ENCODE measurements at regions not wholly inside any gene's neighbourhood (a gene's known extent, or its start where the extent isn't known, plus 50 kb on each side); places are given as distances from the start of the nearest gene placed in this dataset.

DNA sequence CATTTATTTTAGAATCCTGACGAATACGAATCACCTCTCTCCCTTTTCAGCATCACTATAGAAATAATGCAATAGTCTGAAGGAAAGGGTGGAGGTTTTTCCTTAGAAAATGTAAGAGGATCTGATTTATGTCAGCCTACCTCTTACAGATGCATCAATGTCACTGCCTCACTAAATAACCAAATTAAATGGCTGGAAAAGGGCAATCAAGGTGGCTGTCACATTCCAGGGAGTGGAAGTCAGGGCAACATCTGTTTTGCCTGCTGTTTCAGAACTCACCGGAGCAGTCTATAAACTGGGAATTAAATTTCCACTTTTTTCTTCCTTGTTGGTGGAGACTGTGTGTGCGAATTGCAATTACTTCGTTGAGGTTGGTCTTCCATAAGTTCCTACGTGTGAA, 299.3 kb upstream of the PDZRN3 start:
- Histone ChIP-seq H3K27ac (ENCODE audit: low read length) (no peak overlapping the region), H3K36me3 (ENCODE audit: control insufficient read depth, insufficient read depth, low read length) (no peaks in the 10 kb centered on the region)
- no CpG with 5 or more reads among the region's 6 CpGs for WGBS (ENCODE audit: insufficient coverage, insufficient read length)

DNA sequence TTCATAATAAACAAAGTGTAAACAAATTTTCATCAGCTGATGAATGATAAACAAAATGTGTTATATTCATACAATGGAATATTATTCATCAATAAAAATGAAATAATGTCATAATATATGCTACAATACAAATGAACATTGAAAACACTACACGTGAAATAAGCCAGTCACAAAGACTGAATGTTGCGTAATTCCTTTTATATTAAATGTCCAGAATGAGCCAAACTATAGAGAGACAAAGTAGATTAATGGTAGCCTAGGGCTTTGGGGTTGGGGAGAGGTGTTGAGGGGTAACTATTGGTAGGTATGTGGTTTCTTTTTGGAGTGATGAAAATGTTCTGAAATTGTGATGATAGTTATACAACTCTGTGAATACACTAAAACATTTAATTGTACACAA, 292.9 kb upstream of the PDZRN3 start:
- no peaks in the 10 kb centered on the region for H3K36me3 ChIP-seq (ENCODE audit: control insufficient read depth, insufficient read depth, low read length)
- no peaks in the 10 kb centered on the region for H3K4me1 ChIP-seq (ENCODE audit: control insufficient read depth, insufficient read depth, low read length)
- H3K4me3 ChIP-seq (ENCODE audit: low read length), result no peak overlapping the region
- H3K27me3 ChIP-seq (ENCODE audit: control insufficient read depth, insufficient read depth, low read length), result no peaks in the 10 kb centered on the region
- no peak overlapping the region for H3K27ac ChIP-seq (ENCODE audit: low read length)
- H3K9me3 ChIP-seq (ENCODE audit: control insufficient read depth, insufficient read depth, low read length), result no peaks in the 10 kb centered on the region
- DNase-seq (ENCODE audit: low read depth, low spot score), result no peak
- no CpG with 5 or more reads among the region's 2 CpGs for WGBS (ENCODE audit: insufficient coverage, insufficient read length)

More for the DNA sequence above, 299.3 kb upstream of the PDZRN3 start:
- Histone ChIP-seq H3K27me3 (ENCODE audit: control insufficient read depth, insufficient read depth, low read length) (no peaks in the 10 kb centered on the region), H3K4me3 (ENCODE audit: low read length) (no peak overlapping the region), H3K9me3 (ENCODE audit: control insufficient read depth, insufficient read depth, low read length) (no peaks in the 10 kb centered on the region), H3K4me1 (ENCODE audit: control insufficient read depth, insufficient read depth, low read length) (no peaks in the 10 kb centered on the region)
- no peak for DNase-seq (ENCODE audit: low read depth, low spot score)

DNA sequence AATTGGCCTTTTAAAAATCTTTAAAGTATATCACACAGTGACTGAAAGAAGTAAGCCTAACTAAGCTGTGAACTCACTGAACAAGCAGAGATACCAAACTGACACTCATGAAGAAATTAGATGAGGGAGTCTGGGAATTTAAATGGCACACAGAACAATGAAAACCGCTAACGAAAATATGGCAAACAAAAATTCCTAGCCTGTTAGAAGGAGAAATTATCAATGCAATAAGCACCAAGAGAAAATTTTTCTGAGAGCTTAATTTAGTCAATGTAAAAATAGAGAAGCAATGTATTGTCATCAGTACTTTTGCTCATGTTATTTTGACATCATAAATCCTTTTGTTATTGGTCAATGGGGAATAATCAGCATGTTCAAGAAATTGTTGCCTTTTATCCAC, 291.1 kb upstream of the PDZRN3 start:
- no peaks in the 10 kb centered on the region for H3K9me3 ChIP-seq (ENCODE audit: control insufficient read depth, insufficient read depth, low read length)
- no peak overlapping the region for H3K27ac ChIP-seq (ENCODE audit: low read length)
- H3K4me1 ChIP-seq (ENCODE audit: control insufficient read depth, insufficient read depth, low read length), result no peaks in the 10 kb centered on the region
- H3K4me3 ChIP-seq (ENCODE audit: low read length), result no peak overlapping the region
- no peak for DNase-seq (ENCODE audit: low read depth, low spot score)
- WGBS (ENCODE audit: insufficient coverage, insufficient read length), result no CpG with 5 or more reads among the region's 2 CpGs
- no peaks in the 10 kb centered on the region for H3K36me3 ChIP-seq (ENCODE audit: control insufficient read depth, insufficient read depth, low read length)
- no peaks in the 10 kb centered on the region for H3K27me3 ChIP-seq (ENCODE audit: control insufficient read depth, insufficient read depth, low read length)

DNA sequence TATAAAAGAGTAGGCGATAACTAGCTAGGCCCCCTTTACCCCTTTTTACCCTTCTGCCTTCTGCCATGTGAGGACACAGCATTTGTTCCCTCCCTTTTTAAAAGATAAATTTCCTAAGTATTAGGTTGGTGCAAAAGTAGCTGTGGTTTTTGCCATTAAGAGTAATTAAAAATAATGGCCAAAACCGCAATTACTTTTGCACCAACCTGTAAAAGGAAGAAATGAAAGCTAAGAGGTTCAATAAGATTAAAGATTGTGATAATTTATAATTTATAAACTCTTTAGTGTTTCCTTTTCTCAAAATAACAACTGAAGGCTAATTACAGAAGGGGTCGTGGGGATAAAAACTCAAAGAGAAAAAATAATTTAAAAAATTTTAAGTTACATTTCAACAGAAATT, 283.5 kb upstream of the PDZRN3 start:
- H3K9me3 ChIP-seq (ENCODE audit: control insufficient read depth, insufficient read depth, low read length), result no peaks in the 10 kb centered on the region
- no peaks in the 10 kb centered on the region for H3K36me3 ChIP-seq (ENCODE audit: control insufficient read depth, insufficient read depth, low read length)
- no CpG with 5 or more reads among the region's 3 CpGs for WGBS (ENCODE audit: insufficient coverage, insufficient read length)
- no peak for DNase-seq (ENCODE audit: low read depth, low spot score)
- no peak overlapping the region for H3K27ac ChIP-seq (ENCODE audit: low read length)
- H3K27me3 ChIP-seq (ENCODE audit: control insufficient read depth, insufficient read depth, low read length), result no peaks in the 10 kb centered on the region
- H3K4me1 ChIP-seq (ENCODE audit: control insufficient read depth, insufficient read depth, low read length), result no peaks in the 10 kb centered on the region
- H3K4me3 ChIP-seq (ENCODE audit: low read length), result no peak overlapping the region

DNA sequence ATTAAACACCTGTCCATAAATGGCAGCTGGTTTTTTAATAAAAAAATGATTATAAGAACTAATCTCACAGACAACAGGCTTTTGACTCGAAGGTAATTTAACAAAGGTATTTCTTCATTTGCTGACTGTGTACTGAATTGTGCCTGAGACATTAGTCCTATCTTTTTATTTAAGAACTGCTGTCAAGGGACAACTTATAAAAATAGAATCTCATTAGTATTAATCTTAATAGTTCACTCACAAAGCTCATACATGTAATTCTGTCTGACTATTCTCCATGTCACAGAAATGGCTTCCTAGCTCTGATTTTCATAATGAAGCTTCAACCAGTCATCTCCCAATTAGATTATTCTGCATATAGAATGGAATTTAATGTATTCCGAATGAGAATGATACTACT, 276.9 kb upstream of the PDZRN3 start:
- H3K27me3 ChIP-seq (ENCODE audit: control insufficient read depth, insufficient read depth, low read length), result no peaks in the 10 kb centered on the region
- H3K4me3 ChIP-seq (ENCODE audit: low read length), result no peak overlapping the region
- H3K27ac ChIP-seq (ENCODE audit: low read length), result no peak overlapping the region
- DNase-seq (ENCODE audit: low read depth, low spot score), result no peak
- no peaks in the 10 kb centered on the region for H3K36me3 ChIP-seq (ENCODE audit: control insufficient read depth, insufficient read depth, low read length)
- H3K4me1 ChIP-seq (ENCODE audit: control insufficient read depth, insufficient read depth, low read length), result no peaks in the 10 kb centered on the region
- no CpG with 5 or more reads among the region's 2 CpGs for WGBS (ENCODE audit: insufficient coverage, insufficient read length)
- no peaks in the 10 kb centered on the region for H3K9me3 ChIP-seq (ENCODE audit: control insufficient read depth, insufficient read depth, low read length)

DNA sequence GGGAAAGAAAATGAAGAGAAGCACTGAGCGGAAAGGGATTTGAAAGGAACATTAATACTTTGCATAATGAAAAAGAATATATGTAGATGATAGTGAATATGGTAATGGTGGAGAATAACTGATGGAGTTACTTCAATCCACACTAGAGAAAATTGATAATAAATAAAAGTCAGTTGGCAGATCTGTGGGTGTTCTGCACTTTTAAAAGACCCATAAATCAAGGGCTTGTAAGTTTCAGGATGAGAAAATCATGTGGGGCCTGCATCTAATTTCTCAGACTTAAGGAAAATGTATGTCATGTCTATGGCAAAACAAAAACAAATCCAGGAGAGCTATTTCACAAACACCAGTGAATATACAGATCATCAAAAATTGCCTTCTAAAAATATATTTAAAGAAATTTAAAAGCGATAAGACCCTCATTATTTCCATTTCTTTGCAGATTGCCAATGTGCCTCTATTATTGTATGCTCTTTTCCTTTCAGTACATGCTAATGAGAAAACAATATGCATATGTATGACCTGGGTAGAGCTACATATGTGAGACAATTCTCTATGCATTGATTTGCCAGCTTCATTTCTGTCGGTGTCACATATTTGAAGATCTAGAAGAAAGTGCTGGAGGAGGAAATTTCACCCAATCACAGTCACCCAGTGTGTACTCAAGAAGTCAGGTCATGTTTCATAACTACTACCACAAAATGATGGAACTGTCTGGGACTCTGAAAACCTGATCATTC, 269.9 kb upstream of the PDZRN3 start:
- Histone ChIP-seq H3K27ac (ENCODE audit: low read length) (no peak overlapping the region), H3K36me3 (ENCODE audit: control insufficient read depth, insufficient read depth, low read length) (no peaks in the 10 kb centered on the region), H3K4me3 (ENCODE audit: low read length) (no peak overlapping the region), H3K4me1 (ENCODE audit: control insufficient read depth, insufficient read depth, low read length) (no peaks in the 10 kb centered on the region), H3K9me3 (ENCODE audit: control insufficient read depth, insufficient read depth, low read length) (no peaks in the 10 kb centered on the region), H3K27me3 (ENCODE audit: control insufficient read depth, insufficient read depth, low read length) (no peaks in the 10 kb centered on the region)
- WGBS (ENCODE audit: insufficient coverage, insufficient read length), result 100% methylated on average over 1 of the region's 3 CpGs
- DNase-seq (ENCODE audit: low read depth, low spot score), result no peak

DNA sequence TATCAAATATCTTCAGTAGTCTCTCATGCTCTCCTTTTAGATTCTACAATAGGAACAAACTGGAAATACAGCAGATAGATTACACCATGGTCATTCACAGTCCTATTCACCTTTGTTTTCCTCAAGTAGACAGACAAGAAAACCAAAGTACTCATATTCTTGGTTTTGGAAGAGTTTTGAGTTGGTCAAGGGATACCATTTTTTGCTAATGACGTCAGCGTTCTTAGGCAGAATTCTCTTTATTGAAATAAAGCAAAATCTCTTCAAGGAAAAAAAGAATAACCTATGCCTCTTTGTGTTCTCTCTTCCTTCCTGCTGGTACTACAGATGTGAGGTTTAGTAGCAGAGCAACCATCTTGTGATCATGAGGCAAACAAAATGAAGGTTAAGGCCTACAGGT, 268.3 kb upstream of the PDZRN3 start:
- no peak for DNase-seq (ENCODE audit: low read depth, low spot score)
- H3K27me3 ChIP-seq (ENCODE audit: control insufficient read depth, insufficient read depth, low read length), result no peaks in the 10 kb centered on the region
- no peaks in the 10 kb centered on the region for H3K36me3 ChIP-seq (ENCODE audit: control insufficient read depth, insufficient read depth, low read length)
- no peak overlapping the region for H3K4me3 ChIP-seq (ENCODE audit: low read length)
- no peaks in the 10 kb centered on the region for H3K4me1 ChIP-seq (ENCODE audit: control insufficient read depth, insufficient read depth, low read length)
- no peaks in the 10 kb centered on the region for H3K9me3 ChIP-seq (ENCODE audit: control insufficient read depth, insufficient read depth, low read length)
- no CpG with 5 or more reads among the region's 2 CpGs for WGBS (ENCODE audit: insufficient coverage, insufficient read length)
- no peak overlapping the region for H3K27ac ChIP-seq (ENCODE audit: low read length)

DNA sequence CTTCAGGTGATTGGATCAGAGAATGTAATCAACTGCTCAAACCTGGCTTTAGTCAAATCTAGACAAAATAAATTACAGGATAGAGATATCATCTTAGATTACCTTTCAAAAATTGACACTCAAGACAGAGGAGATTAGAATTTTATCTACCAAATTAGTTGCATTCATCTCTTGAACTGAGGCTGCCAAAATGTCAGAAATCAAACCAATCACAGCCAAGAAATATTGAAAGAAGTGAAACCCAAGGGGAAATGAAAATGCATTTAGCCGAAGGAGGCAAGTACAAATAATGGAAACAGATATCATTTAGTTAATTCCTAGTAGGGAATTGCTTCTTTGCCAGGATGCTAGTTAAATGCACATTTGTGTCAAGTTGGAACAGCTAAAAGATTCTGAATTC, 261.1 kb upstream of the PDZRN3 start:
- Histone ChIP-seq H3K9me3 (ENCODE audit: control insufficient read depth, insufficient read depth, low read length) (no peaks in the 10 kb centered on the region), H3K27ac (ENCODE audit: low read length) (no peak overlapping the region), H3K27me3 (ENCODE audit: control insufficient read depth, insufficient read depth, low read length) (no peaks in the 10 kb centered on the region), H3K36me3 (ENCODE audit: control insufficient read depth, insufficient read depth, low read length) (no peaks in the 10 kb centered on the region), H3K4me3 (ENCODE audit: low read length) (no peak overlapping the region), H3K4me1 (ENCODE audit: control insufficient read depth, insufficient read depth, low read length) (no peaks in the 10 kb centered on the region)
- DNase-seq (ENCODE audit: low read depth, low spot score), result no peak
- WGBS (ENCODE audit: insufficient coverage, insufficient read length), result no CpG with 5 or more reads among the region's 1 CpG

DNA sequence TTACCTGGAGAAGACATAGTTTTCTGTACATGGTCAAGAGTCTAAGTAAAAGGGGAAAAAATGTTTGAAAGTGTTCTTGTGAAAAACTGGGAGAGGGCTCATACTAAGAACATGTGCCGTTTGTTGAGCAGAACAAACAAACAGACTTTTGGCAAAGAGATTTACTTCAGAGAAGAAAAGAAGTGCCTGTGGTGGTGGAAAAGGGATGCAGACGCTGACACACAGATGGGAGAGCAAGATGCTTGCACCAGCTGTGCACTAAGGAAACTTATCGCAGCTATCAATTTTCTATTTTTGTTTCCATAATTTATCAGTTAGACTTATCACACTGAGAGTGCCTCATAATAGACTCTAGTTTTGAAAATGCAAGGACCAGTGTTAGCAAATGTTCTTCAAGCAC, 259.6 kb upstream of the PDZRN3 start:
- no CpG with 5 or more reads among the region's 3 CpGs for WGBS (ENCODE audit: insufficient coverage, insufficient read length)
- H3K4me3 ChIP-seq (ENCODE audit: low read length), result no peak overlapping the region
- H3K27ac ChIP-seq (ENCODE audit: low read length), result no peak overlapping the region
- H3K36me3 ChIP-seq (ENCODE audit: control insufficient read depth, insufficient read depth, low read length), result no peaks in the 10 kb centered on the region
- H3K9me3 ChIP-seq (ENCODE audit: control insufficient read depth, insufficient read depth, low read length), result no peaks in the 10 kb centered on the region
- no peaks in the 10 kb centered on the region for H3K27me3 ChIP-seq (ENCODE audit: control insufficient read depth, insufficient read depth, low read length)
- no peak for DNase-seq (ENCODE audit: low read depth, low spot score)
- H3K4me1 ChIP-seq (ENCODE audit: control insufficient read depth, insufficient read depth, low read length), result no peaks in the 10 kb centered on the region

DNA sequence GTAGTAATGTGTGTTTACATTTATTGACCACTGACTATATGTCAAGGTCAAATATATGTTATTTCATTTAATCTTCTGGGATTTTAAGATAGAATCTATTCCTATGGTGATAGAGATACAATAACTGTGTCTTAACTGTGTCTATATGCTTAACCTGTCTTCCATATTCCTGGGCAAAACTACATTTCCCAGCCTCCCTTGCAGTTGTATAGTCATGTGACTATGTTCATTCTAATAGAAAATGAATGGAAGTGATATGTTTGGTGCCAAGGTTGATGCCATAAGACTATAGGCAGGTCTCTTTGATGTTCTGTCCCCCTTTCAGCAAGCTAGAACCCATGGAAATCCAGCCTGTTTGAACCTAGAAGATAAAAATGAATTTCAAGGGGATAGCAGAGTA, 258.8 kb upstream of the PDZRN3 start:
- H3K4me1 ChIP-seq (ENCODE audit: control insufficient read depth, insufficient read depth, low read length), result no peaks in the 10 kb centered on the region
- H3K27ac ChIP-seq (ENCODE audit: low read length), result no peak overlapping the region
- DNase-seq (ENCODE audit: low read depth, low spot score), result no peak
- no peaks in the 10 kb centered on the region for H3K9me3 ChIP-seq (ENCODE audit: control insufficient read depth, insufficient read depth, low read length)
- no peaks in the 10 kb centered on the region for H3K27me3 ChIP-seq (ENCODE audit: control insufficient read depth, insufficient read depth, low read length)
- no peaks in the 10 kb centered on the region for H3K36me3 ChIP-seq (ENCODE audit: control insufficient read depth, insufficient read depth, low read length)
- no peak overlapping the region for H3K4me3 ChIP-seq (ENCODE audit: low read length)

DNA sequence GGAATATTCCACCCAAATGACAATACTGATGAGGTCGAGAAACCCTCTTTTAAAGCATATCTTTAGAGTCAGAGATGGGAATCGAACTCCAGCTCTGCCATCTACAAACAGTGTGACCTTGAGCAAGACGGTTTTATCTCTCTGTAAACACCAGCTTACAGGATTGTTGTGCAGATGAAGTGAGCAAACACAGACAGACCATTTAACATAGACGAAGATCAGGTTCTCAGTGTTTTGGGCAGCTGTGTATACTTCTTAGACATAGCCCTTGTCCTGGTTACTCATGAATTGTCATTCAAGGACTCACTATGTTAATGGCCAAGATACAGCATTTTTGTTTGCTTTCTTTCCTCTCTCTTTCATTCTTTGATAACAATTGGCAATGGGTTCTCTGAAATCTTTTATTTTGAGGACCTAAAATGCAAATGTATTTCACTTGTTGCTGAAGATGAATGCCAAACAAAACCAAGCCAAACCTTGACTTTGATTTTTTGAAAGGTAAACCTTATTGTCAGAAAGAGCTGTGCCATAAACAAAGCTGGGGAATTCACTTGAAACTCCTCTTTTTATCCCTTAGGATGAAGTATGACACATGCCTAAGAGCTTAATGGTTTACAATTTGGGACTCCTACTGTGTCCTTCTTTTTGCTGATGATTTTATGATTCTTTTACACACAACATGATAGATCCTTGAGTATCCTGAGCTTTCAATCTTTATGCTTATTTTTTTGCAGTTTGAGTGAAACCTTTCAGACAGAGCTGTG, 250.0 kb upstream of the PDZRN3 start:
- WGBS (ENCODE audit: insufficient coverage, insufficient read length), result no CpG with 5 or more reads among the region's 4 CpGs
- H3K9me3 ChIP-seq (ENCODE audit: control insufficient read depth, insufficient read depth, low read length), result no peaks in the 10 kb centered on the region
- H3K4me1 ChIP-seq (ENCODE audit: control insufficient read depth, insufficient read depth, low read length), result peaks cover 4% of the 10 kb centered on the region; the same call in 1 of the 2 replicates
- no peak overlapping the region for H3K27ac ChIP-seq (ENCODE audit: low read length)
- DNase-seq (ENCODE audit: low read depth, low spot score), result no peak
- H3K27me3 ChIP-seq (ENCODE audit: control insufficient read depth, insufficient read depth, low read length), result no peaks in the 10 kb centered on the region
- H3K4me3 ChIP-seq (ENCODE audit: low read length), result no peak overlapping the region
- no peaks in the 10 kb centered on the region for H3K36me3 ChIP-seq (ENCODE audit: control insufficient read depth, insufficient read depth, low read length)
